PC-9 (cell line): ENCODE measurements at regions not wholly inside any gene's neighbourhood (a gene's known extent, or its start where the extent isn't known, plus 50 kb on each side); places are given as distances from the start of the nearest gene placed in this dataset.

Experiments used
- EZH2 ChIP-seq: fragments of 200-600 bp; sonication (generic); IDR thresholded peaks from 2 replicates; pipeline ENCODE4 v1.8.0; 2017; ENCODE audit warnings: antibody characterized with exemption, low read depth
- TF ChIP-seq, protein P1 (sequence below): fragments of 200-600 bp; sonication (generic); conservative IDR thresholded peaks from 2 replicates; pipeline ENCODE4 v1.6.1; 2017; ENCODE audit warnings: mixed run types, antibody characterized with exemption, mild to moderate bottlenecking, moderate library complexity

DNA sequence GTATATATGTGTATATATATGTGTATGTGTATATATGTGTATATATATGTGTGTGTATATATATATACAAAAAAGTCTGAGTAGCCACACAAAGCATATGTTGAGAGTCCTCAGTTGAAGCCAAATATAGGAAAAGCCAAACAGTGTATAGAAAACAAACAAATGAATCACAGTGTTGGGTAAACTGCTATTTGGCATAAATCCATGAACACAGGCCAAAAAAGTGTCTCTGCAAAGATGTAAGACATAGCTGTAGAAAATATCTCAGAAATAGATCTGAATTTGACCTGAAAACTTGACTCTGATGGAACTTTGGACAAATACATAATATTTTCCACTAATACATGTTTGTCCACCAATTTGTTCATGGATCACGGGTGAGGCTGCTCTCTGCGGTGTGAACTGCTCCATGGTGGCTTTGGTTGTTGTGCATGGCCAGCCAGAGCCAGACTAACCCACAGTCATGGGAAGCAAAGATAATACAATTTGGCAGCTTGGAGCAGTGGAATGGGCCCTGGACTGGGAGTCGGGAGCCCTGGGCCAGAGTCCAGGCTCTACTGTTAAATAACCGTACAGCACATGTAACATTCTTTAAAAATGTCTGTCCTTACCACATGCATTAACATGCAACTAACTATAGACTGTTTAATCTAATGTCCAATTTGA lies 76.9 kb upstream of the EED start:
- TF ChIP-seq, protein P1, sequence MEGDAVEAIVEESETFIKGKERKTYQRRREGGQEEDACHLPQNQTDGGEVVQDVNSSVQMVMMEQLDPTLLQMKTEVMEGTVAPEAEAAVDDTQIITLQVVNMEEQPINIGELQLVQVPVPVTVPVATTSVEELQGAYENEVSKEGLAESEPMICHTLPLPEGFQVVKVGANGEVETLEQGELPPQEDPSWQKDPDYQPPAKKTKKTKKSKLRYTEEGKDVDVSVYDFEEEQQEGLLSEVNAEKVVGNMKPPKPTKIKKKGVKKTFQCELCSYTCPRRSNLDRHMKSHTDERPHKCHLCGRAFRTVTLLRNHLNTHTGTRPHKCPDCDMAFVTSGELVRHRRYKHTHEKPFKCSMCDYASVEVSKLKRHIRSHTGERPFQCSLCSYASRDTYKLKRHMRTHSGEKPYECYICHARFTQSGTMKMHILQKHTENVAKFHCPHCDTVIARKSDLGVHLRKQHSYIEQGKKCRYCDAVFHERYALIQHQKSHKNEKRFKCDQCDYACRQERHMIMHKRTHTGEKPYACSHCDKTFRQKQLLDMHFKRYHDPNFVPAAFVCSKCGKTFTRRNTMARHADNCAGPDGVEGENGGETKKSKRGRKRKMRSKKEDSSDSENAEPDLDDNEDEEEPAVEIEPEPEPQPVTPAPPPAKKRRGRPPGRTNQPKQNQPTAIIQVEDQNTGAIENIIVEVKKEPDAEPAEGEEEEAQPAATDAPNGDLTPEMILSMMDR, result no peak
- no peak for TF ChIP-seq EZH2
